ENCODE measurements at regions not wholly inside any gene's neighbourhood (a gene's known extent, or its start where the extent isn't known, plus 50 kb on each side); places are given as distances from the start of the nearest gene placed in this dataset.

DNA sequence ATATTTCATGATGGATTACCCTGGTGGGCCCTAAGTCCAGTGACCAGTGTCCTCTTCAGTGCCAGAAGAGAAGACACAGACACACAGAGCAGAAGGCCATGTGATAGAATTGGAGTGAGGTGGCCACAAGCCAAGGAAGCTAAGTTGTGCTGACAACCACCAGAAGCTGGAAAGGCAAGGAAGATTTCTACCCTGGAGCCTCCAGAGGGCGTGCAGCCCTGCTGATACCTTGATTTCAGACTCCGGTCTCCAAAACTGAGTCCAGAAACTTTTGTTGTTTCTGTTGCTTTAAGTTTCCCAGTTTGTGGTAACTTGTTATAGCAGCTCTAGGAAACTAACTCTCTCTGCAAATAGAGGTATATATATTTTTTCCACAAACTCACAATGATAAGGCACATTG, 396.6 kb upstream of the ASIC2 start:
- DNase-seq, result no peak
- Histone ChIP-seq H3K14ac (replicated peaks; ENCODE audit: low read depth, low read length) (no peak overlapping the region), H3K9ac (ENCODE audit: low read depth, low read length) (no peak overlapping the region), H2BK20ac (ENCODE audit: low read depth, low read length) (no peak overlapping the region), H4K5ac (ENCODE audit: low read depth, low read length) (no peak overlapping the region), H2BK120ac (ENCODE audit: low read depth, low read length) (no peak overlapping the region), H3K27ac (ENCODE audit: insufficient read depth, low read length) (no peak overlapping the region), H2BK5ac (ENCODE audit: low read depth, low read length, poor library complexity, severe bottlenecking) (no peak overlapping the region), H3K27me3 (ENCODE audit: control insufficient read depth, insufficient read depth, low read length) (no peaks in the 10 kb centered on the region), H2AFZ (replicated peaks; ENCODE audit: low read length, poor library complexity) (no peak overlapping the region), H3K4ac (ENCODE audit: low read depth, low read length) (no peak overlapping the region), H3K79me1 (ENCODE audit: low read depth in 1 of 2, low read length in 2 of 2) (no peaks in the 10 kb centered on the region), H4K8ac (ENCODE audit: low read depth in 2 of 2, low read length in 2 of 2) (no peak overlapping the region), H2BK15ac (ENCODE audit: low read depth, low read length) (no peak overlapping the region), H3K4me3 (ENCODE audit: insufficient read depth, low read depth, low read length) (no peak overlapping the region), H3K9me3 (ENCODE audit: control insufficient read depth, insufficient read depth, low read length) (no peaks in the 10 kb centered on the region), H3K23ac (ENCODE audit: low read depth, low read length) (no peak overlapping the region), H3K4me2 (ENCODE audit: low read depth, low read length) (no peak overlapping the region), H4K20me1 (ENCODE audit: insufficient read depth, low read length) (no peaks in the 10 kb centered on the region), H4K91ac (ENCODE audit: insufficient read depth, low read depth, low read length) (no peak overlapping the region), H3K18ac (ENCODE audit: low read depth, low read length) (no peak overlapping the region), H3K9me1 (ENCODE audit: insufficient read depth, low read length) (no peaks in the 10 kb centered on the region), H3K4me1 (ENCODE audit: control insufficient read depth, insufficient read depth, low read length) (no peaks in the 10 kb centered on the region), H2AK9ac (replicated peaks; ENCODE audit: low read depth, low read length, poor library complexity) (no peak overlapping the region), H3K56ac (ENCODE audit: extremely low read depth, insufficient read depth, low read length) (no peak overlapping the region), H2AK5ac (ENCODE audit: low read depth, low read length) (no peak overlapping the region), H3K36me3 (ENCODE audit: control insufficient read depth, insufficient read depth, low read length) (no peaks in the 10 kb centered on the region)
- TF ChIP-seq SMC3 (IDR thresholded peaks at IDR 0.05; ENCODE audit: low read depth, low read length) (no peak), CTCF (conservative IDR thresholded peaks at IDR 0.05; ENCODE audit: low read depth, low read length) (no peak), USF2 (IDR thresholded peaks at IDR 0.05; ENCODE audit: low read depth, low read length) (no peak), BHLHE40 (IDR thresholded peaks at IDR 0.05; ENCODE audit: low read depth, low read length) (no peak), FOS (IDR thresholded peaks at IDR 0.05; ENCODE audit: low read depth, low read length) (no peak), NFE2L2 (IDR thresholded peaks at IDR 0.05; ENCODE audit: low read depth, low read length) (no peak), RFX5 (IDR thresholded peaks at IDR 0.05; ENCODE audit: low read depth, low read length) (no peak), MXI1 (IDR thresholded peaks at IDR 0.05; ENCODE audit: borderline replicate concordance, low read depth, low read length) (no peak), MAFK (IDR thresholded peaks at IDR 0.05; ENCODE audit: low read depth, low read length) (no peak), MAZ (IDR thresholded peaks at IDR 0.05; ENCODE audit: borderline replicate concordance, low read depth, low read length) (no peak), ELK1 (IDR thresholded peaks at IDR 0.05; ENCODE audit: borderline replicate concordance, low read depth, low read length) (no peak), CEBPB (IDR thresholded peaks at IDR 0.05; ENCODE audit: low read depth, low read length) (no peak), RAD21 (IDR thresholded peaks at IDR 0.05; ENCODE audit: low read length) (no peak), POLR2A (IDR thresholded peaks at IDR 0.05; ENCODE audit: low read depth, low read length) (no peak), CHD1 (IDR thresholded peaks at IDR 0.05; ENCODE audit: low read depth, low read length) (no peak), RCOR1 (IDR thresholded peaks at IDR 0.05; ENCODE audit: insufficient replicate concordance, low read length) (no peak)
- no CpG with 5 or more reads among the region's 2 CpGs for WGBS, 2 experiments (ENCODE audit: extremely low coverage in 2 of 2, insufficient read length in 1 of 2)
- dilution Hi-C loops (cut with HindIII; ENCODE audit: low sequenced_read_pairs, unreplicated experiment) (no loop called here), intact Hi-C loops (cut with micrococcal nuclease) (no loop called here), in situ Hi-C loops (cut with MboI; ENCODE audit: low sequenced_read_pairs) (no loop called here)
- no peak for ATAC-seq (ENCODE audit: low read depth)
- POLR2A ChIA-PET (ENCODE audit: unreplicated experiment), result no interaction called here
- CTCF ChIA-PET, result no interaction called here
- no TSS peak for BruUV-seq (replicated peaks)

Measured in IMR-90 (cell line).